HEK293T (cell line): ENCODE measurements at regions not wholly inside any gene's neighbourhood (a gene's known extent, or its start where the extent isn't known, plus 50 kb on each side); places are given as distances from the start of the nearest gene placed in this dataset.
"Not testable (repeated sequence)": the region's sequence is repeated elsewhere in the genome, so short reads cannot be mapped to it uniquely, and the experiment has no call there.

ENCODE experiments used
- ARNT ChIP-seq: fragments of 450-650 bp; IDR thresholded peaks from 2 replicates; pipeline ENCODE4 v1.6.1; 2017; ENCODE audit warnings: mild to moderate bottlenecking
- BHLHE40 ChIP-seq: fragments of 450-650 bp; IDR thresholded peaks from 2 replicates; pipeline ENCODE4 v1.6.1; 2016; ENCODE audit warnings: mild to moderate bottlenecking, moderate library complexity, borderline replicate concordance
- ELF4 ChIP-seq: fragments of 450-650 bp; IDR thresholded peaks from 2 replicates; pipeline ENCODE4 v1.6.1; 2017; ENCODE audit warnings: antibody characterized with exemption
- FOXA1 ChIP-seq: fragments of 450-650 bp; IDR thresholded peaks from 2 replicates; pipeline ENCODE4 v1.6.1; 2016; ENCODE audit warnings: mild to moderate bottlenecking
- FOXM1 ChIP-seq: fragments of 450-650 bp; IDR thresholded peaks from 2 replicates; pipeline ENCODE4 v1.6.1; 2017; ENCODE audit warnings: mild to moderate bottlenecking, borderline replicate concordance
- L3MBTL2 ChIP-seq: fragments of 450-650 bp; conservative IDR thresholded peaks from 2 replicates; pipeline ENCODE4 v1.6.1; 2016; ENCODE audit warnings: mild to moderate bottlenecking
- LEF1 ChIP-seq: fragments of 450-650 bp; IDR thresholded peaks from 2 replicates; pipeline ENCODE4 v1.6.1; 2017; ENCODE audit warnings: mild to moderate bottlenecking, borderline replicate concordance
- NFRKB ChIP-seq: fragments of 450-650 bp; IDR thresholded peaks from 2 replicates; pipeline ENCODE4 v1.6.1; 2016; ENCODE audit warnings: mild to moderate bottlenecking, moderate library complexity
- SP1 ChIP-seq: fragments of 450-650 bp; IDR thresholded peaks from 2 replicates; pipeline ENCODE4 v1.6.1; 2017
- SUZ12 ChIP-seq: fragments of 450-650 bp; IDR thresholded peaks from 2 replicates; pipeline ENCODE4 v1.6.1; 2016; ENCODE audit warnings: mild to moderate bottlenecking
- TARDBP ChIP-seq: fragments of 450-650 bp; IDR thresholded peaks from 2 replicates; pipeline ENCODE4 v1.6.1; 2016
- ZNF384 ChIP-seq: fragments of 450-650 bp; IDR thresholded peaks from 2 replicates; pipeline ENCODE4 v1.6.1; 2016

- TF ChIP-seq ELF4, ARNT, SP1, TARDBP, ZNF384, FOXM1, SUZ12, FOXA1, LEF1, L3MBTL2, NFRKB, BHLHE40: not testable (repeated sequence)
Observed at GRCh38 chr16:19955896-19956295, 71.2 kb upstream of the GPRC5B start.
